HCT116 (cell line): ENCODE measurements at regions not wholly inside any gene's neighbourhood (a gene's known extent, or its start where the extent isn't known, plus 50 kb on each side); places are given as distances from the start of the nearest gene placed in this dataset.
A peak's percentile ranks its signal among the peaks of the same experiment; 100 is the strongest.
"Not testable (repeated sequence)": the region's sequence is repeated elsewhere in the genome, so short reads cannot be mapped to it uniquely, and the experiment has no call there.

Experiments used
- ATAC-seq: fragments of 200-7000 bp; cut with Tn5 transposase; 2 replicates; pipeline ENCODE4 v1.9.1; 2020; ENCODE audit warnings: mild to moderate bottlenecking, moderate library complexity
- BruUV-seq: library from RNA; stranded (reverse); fragments of 400-500 nt; replicated peaks from 2 replicates; lab custom pipeline; 2021; lab: Mats Ljungman, UMichigan
- CTCF ChIA-PET: fragments of 300-600 bp; sonication (Branson Sonifier 250); formaldehyde crosslinking; loops from one replicate; lab custom pipeline; 2021; ENCODE audit warnings: antibody characterized with exemption; lab: Charles Lee
- POLR2A ChIA-PET: fragments of 300-600, 350-600 bp; sonication (Branson Sonifier 250); formaldehyde crosslinking; loops from one replicate; lab custom pipeline; 2021; ENCODE audit warnings: antibody characterized with exemption; lab: Charles Lee
- RAD21 ChIA-PET, 2 experiments: fragments of 300-600 bp; sonication (Branson Sonifier 250); formaldehyde crosslinking; loops; one replicate each; lab custom pipeline; 2023; ENCODE audit warnings: low total read pairs in 2 of 2; ENCODE audit not compliant: uncharacterized antibody in 2 of 2, unreplicated experiment in 2 of 2, low non-redundant PET in 1 of 2; lab: Charles Lee
- DNase-seq: peaks from one replicate; pipeline ENCODE4 v3.0.0-alpha.2; 2010; ENCODE audit warnings: low read depth, low spot score
- H2AFZ ChIP-seq: fragments of 200-600 bp; shearing (Covaris generic), sonication (generic); 2 replicates; pipeline ENCODE4 v1.6.1; 2017; ENCODE audit warnings: low read depth, mixed run types, mixed read lengths, antibody characterized with exemption, low read length; ENCODE audit not compliant: poor library complexity, severe bottlenecking
- H3K27ac ChIP-seq: 2 replicates; pipeline ENCODE4 v1.5.1; 2012; ENCODE audit warnings: low read depth, low read length
- H3K27me3 ChIP-seq: fragments of 200-600 bp; sonication (generic); 2 replicates; pipeline ENCODE4 v1.6.1; 2016; ENCODE audit warnings: mixed run types, low read length, mixed read lengths; ENCODE audit not compliant: insufficient read depth
- H3K36me3 ChIP-seq, 2 experiments: fragments of 200-500 bp in 1 of 2; fragments of 200-600 bp in 1 of 2; sonication (Bioruptor generic) in 1 of 2; sonication (generic) in 1 of 2; 2 replicates each; pipeline versions ENCODE4 v1.5.1 to v1.6.1; 2014 to 2016; ENCODE audit warnings: low read length in 2 of 2, inconsistent platforms in 1 of 2, mixed read lengths in 1 of 2, mixed run types in 1 of 2; ENCODE audit not compliant: insufficient read depth in 2 of 2, control insufficient read depth in 1 of 2
- H3K4me1 ChIP-seq, 2 experiments: fragments of 200-600 bp in 1 of 2; sonication (generic) in 1 of 2; 2 replicates each; pipeline versions ENCODE4 v1.5.1 to v1.6.1; 2012 to 2017; ENCODE audit warnings: low read length in 2 of 2, inconsistent platforms in 1 of 2, mild to moderate bottlenecking in 1 of 2, mixed read lengths in 1 of 2, mixed run types in 1 of 2, moderate library complexity in 1 of 2; ENCODE audit not compliant: insufficient read depth in 2 of 2, control insufficient read depth in 1 of 2
- H3K4me2 ChIP-seq: fragments of 200-600 bp; sonication (generic); 2 replicates; pipeline ENCODE4 v1.6.1; 2017; ENCODE audit warnings: mixed run types, low read length, mixed read lengths
- H3K4me3 ChIP-seq, 2 experiments: fragments of 200-600 bp in 1 of 2; sonication (generic) in 1 of 2; replicated peaks in 1 of 2; 2 replicates each; pipeline ENCODE4 v1.5.1; 2011 to 2016; ENCODE audit warnings: low read length in 2 of 2, control low read depth in 1 of 2, low read depth in 1 of 2, mild to moderate bottlenecking in 1 of 2, mixed read lengths in 1 of 2, mixed run types in 1 of 2
- H3K79me2 ChIP-seq: fragments of 200-600 bp; sonication (generic); 2 replicates; pipeline ENCODE4 v1.6.1; 2017; ENCODE audit warnings: mild to moderate bottlenecking, mixed run types, low read length, moderate library complexity, mixed read lengths; ENCODE audit not compliant: insufficient read depth
- H3K9ac ChIP-seq: fragments of 200-600 bp; sonication (generic); 2 replicates; pipeline ENCODE4 v1.6.1; 2016; ENCODE audit warnings: low read length, mixed read lengths
- H3K9me2 ChIP-seq: fragments of 200-600 bp; sonication (generic), shearing (Covaris generic); 2 replicates; pipeline ENCODE4 v1.6.1; 2017; ENCODE audit warnings: mixed run types, mild to moderate bottlenecking, moderate library complexity; ENCODE audit not compliant: insufficient read depth
- H3K9me3 ChIP-seq, 2 experiments: fragments of 200-500 bp in 1 of 2; fragments of 200-600 bp in 1 of 2; sonication (Bioruptor generic) in 1 of 2; sonication (generic) in 1 of 2; 2 replicates each; pipeline ENCODE4 v1.6.1; 2014 to 2017; ENCODE audit warnings: low read length in 2 of 2, mixed read lengths in 2 of 2, inconsistent platforms in 1 of 2, low read depth in 1 of 2, mild to moderate bottlenecking in 1 of 2, mixed run types in 1 of 2, moderate library complexity in 1 of 2; ENCODE audit not compliant: control insufficient read depth in 1 of 2, insufficient read depth in 1 of 2
- H4K20me1 ChIP-seq: fragments of 200-600 bp; sonication (generic), shearing (Covaris generic); 2 replicates; pipeline ENCODE4 v1.6.1; 2017; ENCODE audit warnings: mixed run types, mild to moderate bottlenecking, moderate library complexity; ENCODE audit not compliant: insufficient read depth
- CBX3 ChIP-seq: IDR thresholded peaks from 2 replicates; pipeline ENCODE4 v1.6.1; 2012; ENCODE audit warnings: low read depth
- CTCF ChIP-seq, 3 experiments: fragments of 200-600 bp in 1 of 3; sonication (generic) in 1 of 3; IDR thresholded peaks in 2 of 3; conservative IDR thresholded peaks in 1 of 3; 2 replicates each; pipeline ENCODE4 v1.5.1; 2012 to 2017; ENCODE audit warnings: low read depth in 2 of 3, low read length in 2 of 3, antibody characterized with exemption in 1 of 3, borderline replicate concordance in 1 of 3, control low read depth in 1 of 3, mild to moderate bottlenecking in 1 of 3, mixed read lengths in 1 of 3, mixed run types in 1 of 3, moderate library complexity in 1 of 3; ENCODE audit not compliant: insufficient read depth in 1 of 3
- RAD21 ChIP-seq: IDR thresholded peaks from 2 replicates; pipeline ENCODE4 v1.6.1; 2012; ENCODE audit warnings: low read depth, mild to moderate bottlenecking
- SRF ChIP-seq: IDR thresholded peaks from 2 replicates; pipeline ENCODE4 v1.6.1; 2012; ENCODE audit warnings: low read depth
- intact Hi-C: fragments of 100-400 bp; cut with micrococcal nuclease; formaldehyde crosslinking; loops from 2 replicates; pipeline ENCODE4 v1.10.0; 2022

GRCh38 chr5:72584466-72584865 lies 77.3 kb upstream of the ZNF366 start:
- no peaks in the 10 kb centered on the region for H3K9me3 ChIP-seq
- POLR2A ChIA-PET = no interaction called here
- H3K27me3 ChIP-seq = no peaks in the 10 kb centered on the region
- intact Hi-C loops = no loop called here
- no peak overlapping the region for H3K4me2 ChIP-seq
- TF ChIP-seq CBX3 = no peak
- TF ChIP-seq CTCF (IDR thresholded peaks at IDR 0.05 in 2 of 3, conservative IDR thresholded peaks at IDR 0.05 in 1 of 3; ENCODE audit: borderline replicate concordance in 1 of 3, insufficient read depth in 1 of 3, low read depth in 2 of 3, low read length in 2 of 3) = no peak
- TF ChIP-seq RAD21 = peak; percentile 26; the same call in 1 of the 2 replicates
- no peak for TF ChIP-seq SRF
- no peaks in the 10 kb centered on the region for H3K36me3 ChIP-seq
- no TSS peak for BruUV-seq
- no peak overlapping the region for H3K27ac ChIP-seq
- no peaks in the 10 kb centered on the region for H3K9me2 ChIP-seq
- no peak for DNase-seq
- H3K4me3 ChIP-seq = no peak overlapping the region
- no peak overlapping the region for H3K9ac ChIP-seq
- no peak overlapping the region for H2AFZ ChIP-seq
- CTCF ChIA-PET = no interaction called here
- no peaks in the 10 kb centered on the region for H4K20me1 ChIP-seq
- no peaks in the 10 kb centered on the region for H3K79me2 ChIP-seq
- no peaks in the 10 kb centered on the region for H3K4me1 ChIP-seq
- ATAC-seq = no peak
- RAD21 ChIA-PET = no interaction called here

GRCh38 chr5:72579290-72579689 lies 72.1 kb upstream of the ZNF366 start:
- intact Hi-C loops, RAD21 ChIA-PET, H3K9ac ChIP-seq, H3K4me3 ChIP-seq, H3K79me2 ChIP-seq, DNase-seq, BruUV-seq, H3K4me1 ChIP-seq, H3K27ac ChIP-seq, H4K20me1 ChIP-seq, H3K9me2 ChIP-seq, POLR2A ChIA-PET, ATAC-seq, H3K36me3 ChIP-seq, H3K9me3 ChIP-seq, H2AFZ ChIP-seq, CTCF ChIA-PET, H3K27me3 ChIP-seq, H3K4me2 ChIP-seq: not testable (repeated sequence)
